BE2C (cell line): ENCODE measurements at regions not wholly inside any gene's neighbourhood (a gene's known extent, or its start where the extent isn't known, plus 50 kb on each side); places are given as distances from the start of the nearest gene placed in this dataset.

Experiments used
- DNase-seq: peaks from one replicate; pipeline ENCODE4 v3.0.0-alpha.2; 2020
- H3K27me3 ChIP-seq: fragments of 250-450 bp; sonication (Bioruptor Pico); 2 replicates; pipeline ENCODE4 v1.5.1; 2020; ENCODE audit warnings: mild to moderate bottlenecking
- H3K36me3 ChIP-seq: fragments of 250-450 bp; sonication (Bioruptor Pico); 2 replicates; pipeline ENCODE4 v1.5.1; 2020; ENCODE audit warnings: mild to moderate bottlenecking
- H3K4me1 ChIP-seq: fragments of 250-450 bp; sonication (Bioruptor Pico); 2 replicates; pipeline ENCODE4 v1.5.1; 2020
- H3K4me3 ChIP-seq: 2 replicates; pipeline ENCODE4 v1.5.1; 2011; ENCODE audit warnings: low read depth, low read length
- H3K9me3 ChIP-seq: fragments of 250-450 bp; sonication (Bioruptor Pico); 2 replicates; pipeline ENCODE4 v1.5.1; 2020
- TF ChIP-seq, protein P1 (sequence below): IDR thresholded peaks from 2 replicates; pipeline ENCODE4 v1.5.1; 2012; ENCODE audit warnings: mild to moderate bottlenecking, low read depth, low read length

- no peaks in the 10 kb centered on the region for H3K27me3 ChIP-seq
- H3K36me3 ChIP-seq = no peaks in the 10 kb centered on the region
- TF ChIP-seq, protein P1, sequence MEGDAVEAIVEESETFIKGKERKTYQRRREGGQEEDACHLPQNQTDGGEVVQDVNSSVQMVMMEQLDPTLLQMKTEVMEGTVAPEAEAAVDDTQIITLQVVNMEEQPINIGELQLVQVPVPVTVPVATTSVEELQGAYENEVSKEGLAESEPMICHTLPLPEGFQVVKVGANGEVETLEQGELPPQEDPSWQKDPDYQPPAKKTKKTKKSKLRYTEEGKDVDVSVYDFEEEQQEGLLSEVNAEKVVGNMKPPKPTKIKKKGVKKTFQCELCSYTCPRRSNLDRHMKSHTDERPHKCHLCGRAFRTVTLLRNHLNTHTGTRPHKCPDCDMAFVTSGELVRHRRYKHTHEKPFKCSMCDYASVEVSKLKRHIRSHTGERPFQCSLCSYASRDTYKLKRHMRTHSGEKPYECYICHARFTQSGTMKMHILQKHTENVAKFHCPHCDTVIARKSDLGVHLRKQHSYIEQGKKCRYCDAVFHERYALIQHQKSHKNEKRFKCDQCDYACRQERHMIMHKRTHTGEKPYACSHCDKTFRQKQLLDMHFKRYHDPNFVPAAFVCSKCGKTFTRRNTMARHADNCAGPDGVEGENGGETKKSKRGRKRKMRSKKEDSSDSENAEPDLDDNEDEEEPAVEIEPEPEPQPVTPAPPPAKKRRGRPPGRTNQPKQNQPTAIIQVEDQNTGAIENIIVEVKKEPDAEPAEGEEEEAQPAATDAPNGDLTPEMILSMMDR = no peak
- no peak overlapping the region for H3K4me3 ChIP-seq
- no peaks in the 10 kb centered on the region for H3K9me3 ChIP-seq
- no peak for DNase-seq
- no peaks in the 10 kb centered on the region for H3K4me1 ChIP-seq
These were observed 158.8 kb downstream of the SCP2D1 start for GRCh38 chr20:18972251-18972876.

GRCh38 chr20:18973529-18974173, 160.1 kb downstream of the SCP2D1 start:
- TF ChIP-seq, protein P1 = no peak
- no peak for DNase-seq
- H3K4me3 ChIP-seq = no peak overlapping the region
- no peaks in the 10 kb centered on the region for H3K36me3 ChIP-seq
- H3K27me3 ChIP-seq = no peaks in the 10 kb centered on the region
- no peaks in the 10 kb centered on the region for H3K4me1 ChIP-seq
- no peaks in the 10 kb centered on the region for H3K9me3 ChIP-seq

GRCh38 chr20:18974660-18975059, 161.1 kb downstream of the SCP2D1 start:
- DNase-seq = no peak
- TF ChIP-seq, protein P1 = no peak
- Histone ChIP-seq H3K4me1 (no peaks in the 10 kb centered on the region), H3K27me3 (no peaks in the 10 kb centered on the region), H3K4me3 (no peak overlapping the region), H3K36me3 (no peaks in the 10 kb centered on the region), H3K9me3 (no peaks in the 10 kb centered on the region)

GRCh38 chr20:18977441-18977840, 163.9 kb downstream of the SCP2D1 start:
- TF ChIP-seq, protein P1 = no peak

DNA sequence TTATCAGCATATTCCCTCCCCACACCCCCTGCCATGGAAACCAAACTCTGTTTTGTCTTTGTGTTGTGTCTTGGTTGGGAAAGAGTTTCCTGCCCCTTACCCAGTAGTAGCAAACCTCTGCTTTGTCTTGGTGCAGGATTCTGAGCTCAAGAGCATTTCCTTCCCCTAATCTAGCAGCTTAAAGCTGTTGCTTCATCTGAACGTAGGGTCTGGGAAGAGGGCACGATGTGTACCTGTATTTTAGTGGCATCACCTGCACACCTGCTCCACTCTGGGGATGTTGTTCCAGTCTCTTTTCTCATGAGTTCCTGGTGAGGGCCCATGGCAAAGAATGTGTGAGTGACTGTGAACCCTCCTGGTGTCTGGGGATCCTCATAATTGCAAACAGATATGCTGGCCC, 164.7 kb downstream of the SCP2D1 start:
- TF ChIP-seq, protein P1 = no peak
- H3K9me3 ChIP-seq = no peaks in the 10 kb centered on the region
- H3K4me1 ChIP-seq = no peaks in the 10 kb centered on the region
- H3K36me3 ChIP-seq = no peaks in the 10 kb centered on the region
- H3K4me3 ChIP-seq = no peak overlapping the region
- H3K27me3 ChIP-seq = no peaks in the 10 kb centered on the region
- no peak for DNase-seq

More at GRCh38 chr20:18977441-18977840, 163.9 kb downstream of the SCP2D1 start:
- Histone ChIP-seq H3K36me3 (no peaks in the 10 kb centered on the region), H3K9me3 (no peaks in the 10 kb centered on the region), H3K27me3 (no peaks in the 10 kb centered on the region), H3K4me1 (no peaks in the 10 kb centered on the region), H3K4me3 (no peak overlapping the region)
- no peak for DNase-seq

DNA sequence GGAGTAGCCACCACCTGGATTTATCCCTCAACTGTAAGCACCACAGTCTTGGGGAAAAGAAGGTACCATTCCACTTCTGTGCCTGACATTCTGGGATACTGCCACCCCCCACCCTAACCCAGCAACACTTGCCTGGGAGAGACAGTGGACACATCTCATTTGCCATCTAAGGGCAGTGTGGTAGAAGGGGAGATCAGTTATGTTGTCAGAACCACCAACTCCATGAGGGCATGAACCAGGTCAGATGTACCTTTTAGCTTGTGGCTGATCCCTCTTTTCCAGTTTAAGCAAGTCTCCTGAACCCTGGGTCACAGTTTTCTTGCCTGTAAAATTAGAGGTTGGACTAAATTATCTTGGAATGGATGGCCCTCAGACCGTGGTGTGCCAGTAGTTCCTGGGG, 165.5 kb downstream of the SCP2D1 start:
- no peak for DNase-seq
- TF ChIP-seq, protein P1 = no peak
- Histone ChIP-seq H3K9me3 (no peaks in the 10 kb centered on the region), H3K36me3 (no peaks in the 10 kb centered on the region), H3K4me1 (no peaks in the 10 kb centered on the region), H3K27me3 (no peaks in the 10 kb centered on the region), H3K4me3 (no peak overlapping the region)
